ENCODE measurements at regions not wholly inside any gene's neighbourhood (a gene's known extent, or its start where the extent isn't known, plus 50 kb on each side); places are given as distances from the start of the nearest gene placed in this dataset.

DNA sequence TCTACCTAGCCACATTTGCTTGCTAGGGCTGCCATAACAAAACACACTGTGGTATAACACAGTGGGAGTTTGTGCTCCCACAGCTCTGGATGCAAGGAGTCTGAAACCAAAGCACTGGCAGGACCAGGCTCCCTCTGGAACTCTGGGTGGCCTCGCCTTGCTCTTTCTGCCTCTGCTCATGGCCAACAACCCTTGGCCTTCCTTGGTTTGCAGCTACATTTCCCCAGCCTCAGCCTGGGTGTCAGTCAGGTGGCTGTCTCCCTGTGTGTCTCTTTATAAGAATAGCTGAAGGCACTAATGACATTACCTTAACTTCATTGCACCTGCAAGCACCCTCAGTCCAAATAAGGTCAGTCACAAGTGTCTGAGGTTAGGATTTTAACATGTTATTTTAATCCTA is 101.0 kb upstream of the IRX2 start:
- TF ChIP-seq, protein P1, sequence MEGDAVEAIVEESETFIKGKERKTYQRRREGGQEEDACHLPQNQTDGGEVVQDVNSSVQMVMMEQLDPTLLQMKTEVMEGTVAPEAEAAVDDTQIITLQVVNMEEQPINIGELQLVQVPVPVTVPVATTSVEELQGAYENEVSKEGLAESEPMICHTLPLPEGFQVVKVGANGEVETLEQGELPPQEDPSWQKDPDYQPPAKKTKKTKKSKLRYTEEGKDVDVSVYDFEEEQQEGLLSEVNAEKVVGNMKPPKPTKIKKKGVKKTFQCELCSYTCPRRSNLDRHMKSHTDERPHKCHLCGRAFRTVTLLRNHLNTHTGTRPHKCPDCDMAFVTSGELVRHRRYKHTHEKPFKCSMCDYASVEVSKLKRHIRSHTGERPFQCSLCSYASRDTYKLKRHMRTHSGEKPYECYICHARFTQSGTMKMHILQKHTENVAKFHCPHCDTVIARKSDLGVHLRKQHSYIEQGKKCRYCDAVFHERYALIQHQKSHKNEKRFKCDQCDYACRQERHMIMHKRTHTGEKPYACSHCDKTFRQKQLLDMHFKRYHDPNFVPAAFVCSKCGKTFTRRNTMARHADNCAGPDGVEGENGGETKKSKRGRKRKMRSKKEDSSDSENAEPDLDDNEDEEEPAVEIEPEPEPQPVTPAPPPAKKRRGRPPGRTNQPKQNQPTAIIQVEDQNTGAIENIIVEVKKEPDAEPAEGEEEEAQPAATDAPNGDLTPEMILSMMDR (IDR thresholded peaks at IDR 0.05) = no peak
- TF ChIP-seq, protein P2, sequence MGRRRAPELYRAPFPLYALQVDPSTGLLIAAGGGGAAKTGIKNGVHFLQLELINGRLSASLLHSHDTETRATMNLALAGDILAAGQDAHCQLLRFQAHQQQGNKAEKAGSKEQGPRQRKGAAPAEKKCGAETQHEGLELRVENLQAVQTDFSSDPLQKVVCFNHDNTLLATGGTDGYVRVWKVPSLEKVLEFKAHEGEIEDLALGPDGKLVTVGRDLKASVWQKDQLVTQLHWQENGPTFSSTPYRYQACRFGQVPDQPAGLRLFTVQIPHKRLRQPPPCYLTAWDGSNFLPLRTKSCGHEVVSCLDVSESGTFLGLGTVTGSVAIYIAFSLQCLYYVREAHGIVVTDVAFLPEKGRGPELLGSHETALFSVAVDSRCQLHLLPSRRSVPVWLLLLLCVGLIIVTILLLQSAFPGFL (CRISPR knock-in tag; IDR thresholded peaks at IDR 0.05; ENCODE audit: borderline replicate concordance) = no peak
- TF ChIP-seq MXD4 (CRISPR knock-in tag; IDR thresholded peaks at IDR 0.05; ENCODE audit: borderline replicate concordance) (no peak), CREB1 (CRISPR knock-in tag; IDR thresholded peaks at IDR 0.05) (no peak), FOXK1 (CRISPR knock-in tag; IDR thresholded peaks at IDR 0.05) (no peak), ZNF263 (CRISPR knock-in tag; IDR thresholded peaks at IDR 0.05; ENCODE audit: low read depth) (no peak), NFATC4 (CRISPR knock-in tag; IDR thresholded peaks at IDR 0.05) (no peak), ETV6 (CRISPR knock-in tag; IDR thresholded peaks at IDR 0.05) (no peak), JUN (CRISPR knock-in tag; IDR thresholded peaks at IDR 0.05) (no peak), SP1 (CRISPR knock-in tag; conservative IDR thresholded peaks at IDR 0.05) (no peak)
- TF ChIP-seq, protein P3, sequence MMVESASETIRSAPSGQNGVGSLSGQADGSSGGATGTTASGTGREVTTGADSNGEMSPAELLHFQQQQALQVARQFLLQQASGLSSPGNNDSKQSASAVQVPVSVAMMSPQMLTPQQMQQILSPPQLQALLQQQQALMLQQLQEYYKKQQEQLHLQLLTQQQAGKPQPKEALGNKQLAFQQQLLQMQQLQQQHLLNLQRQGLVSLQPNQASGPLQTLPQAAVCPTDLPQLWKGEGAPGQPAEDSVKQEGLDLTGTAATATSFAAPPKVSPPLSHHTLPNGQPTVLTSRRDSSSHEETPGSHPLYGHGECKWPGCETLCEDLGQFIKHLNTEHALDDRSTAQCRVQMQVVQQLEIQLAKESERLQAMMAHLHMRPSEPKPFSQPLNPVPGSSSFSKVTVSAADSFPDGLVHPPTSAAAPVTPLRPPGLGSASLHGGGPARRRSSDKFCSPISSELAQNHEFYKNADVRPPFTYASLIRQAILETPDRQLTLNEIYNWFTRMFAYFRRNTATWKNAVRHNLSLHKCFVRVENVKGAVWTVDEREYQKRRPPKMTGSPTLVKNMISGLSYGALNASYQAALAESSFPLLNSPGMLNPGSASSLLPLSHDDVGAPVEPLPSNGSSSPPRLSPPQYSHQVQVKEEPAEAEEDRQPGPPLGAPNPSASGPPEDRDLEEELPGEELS (CRISPR knock-in tag; IDR thresholded peaks at IDR 0.05) = no peak
- TF ChIP-seq, protein P4, sequence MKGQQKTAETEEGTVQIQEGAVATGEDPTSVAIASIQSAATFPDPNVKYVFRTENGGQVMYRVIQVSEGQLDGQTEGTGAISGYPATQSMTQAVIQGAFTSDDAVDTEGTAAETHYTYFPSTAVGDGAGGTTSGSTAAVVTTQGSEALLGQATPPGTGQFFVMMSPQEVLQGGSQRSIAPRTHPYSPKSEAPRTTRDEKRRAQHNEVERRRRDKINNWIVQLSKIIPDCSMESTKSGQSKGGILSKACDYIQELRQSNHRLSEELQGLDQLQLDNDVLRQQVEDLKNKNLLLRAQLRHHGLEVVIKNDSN (CRISPR knock-in tag; IDR thresholded peaks at IDR 0.05) = no peak
- TF ChIP-seq, protein P5, sequence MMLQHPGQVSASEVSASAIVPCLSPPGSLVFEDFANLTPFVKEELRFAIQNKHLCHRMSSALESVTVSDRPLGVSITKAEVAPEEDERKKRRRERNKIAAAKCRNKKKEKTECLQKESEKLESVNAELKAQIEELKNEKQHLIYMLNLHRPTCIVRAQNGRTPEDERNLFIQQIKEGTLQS (CRISPR knock-in tag; conservative IDR thresholded peaks at IDR 0.05) = no peak
- TF ChIP-seq, protein P6, sequence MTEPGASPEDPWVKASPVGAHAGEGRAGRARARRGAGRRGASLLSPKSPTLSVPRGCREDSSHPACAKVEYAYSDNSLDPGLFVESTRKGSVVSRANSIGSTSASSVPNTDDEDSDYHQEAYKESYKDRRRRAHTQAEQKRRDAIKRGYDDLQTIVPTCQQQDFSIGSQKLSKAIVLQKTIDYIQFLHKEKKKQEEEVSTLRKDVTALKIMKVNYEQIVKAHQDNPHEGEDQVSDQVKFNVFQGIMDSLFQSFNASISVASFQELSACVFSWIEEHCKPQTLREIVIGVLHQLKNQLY (CRISPR knock-in tag; IDR thresholded peaks at IDR 0.05) = no peak

Data from WTC11 (cell line).